HEK293T (cell line): ENCODE measurements at regions not wholly inside any gene's neighbourhood (a gene's known extent, or its start where the extent isn't known, plus 50 kb on each side); places are given as distances from the start of the nearest gene placed in this dataset.

Experiments used
- BHLHE40 ChIP-seq: fragments of 450-650 bp; IDR thresholded peaks from 2 replicates; pipeline ENCODE4 v1.6.1; 2016; ENCODE audit warnings: mild to moderate bottlenecking, moderate library complexity, borderline replicate concordance
- PKNOX1 ChIP-seq: fragments of 450-650 bp; IDR thresholded peaks from 2 replicates; pipeline ENCODE4 v1.6.1; 2016
- TARDBP ChIP-seq: fragments of 450-650 bp; IDR thresholded peaks from 2 replicates; pipeline ENCODE4 v1.6.1; 2016

GRCh38 chr13:33542309-33543088, 256.9 kb upstream of the STARD13 start:
- TF ChIP-seq BHLHE40 (no peak), PKNOX1 (no peak), TARDBP (no peak)
